OCI-LY7 (cell line): ENCODE measurements at regions not wholly inside any gene's neighbourhood (a gene's known extent, or its start where the extent isn't known, plus 50 kb on each side); places are given as distances from the start of the nearest gene placed in this dataset.

Experiments used
- BruUV-seq: library from RNA; stranded (reverse); fragments of 400-500 nt; replicated peaks from 2 replicates; lab custom pipeline; 2021; lab: Mats Ljungman, UMichigan
- CTCF ChIA-PET: fragments of 300-600 bp; sonication (Branson Sonifier 250); formaldehyde crosslinking; loops from one replicate; lab custom pipeline; 2022; ENCODE audit warnings: antibody characterized with exemption; ENCODE audit not compliant: unreplicated experiment; lab: Charles Lee
- POLR2A ChIA-PET: fragments of 300-600 bp; sonication (Branson Sonifier 250); formaldehyde crosslinking; loops from one replicate; lab custom pipeline; 2022; ENCODE audit warnings: antibody characterized with exemption; lab: Charles Lee
- DNase-seq: peaks from one replicate; pipeline ENCODE4 v3.0.0-alpha.2; 2015; ENCODE audit warnings: low spot score
- H2AFZ ChIP-seq: fragments of 200-600 bp; sonication (generic), shearing (Covaris generic); 2 replicates; pipeline ENCODE4 v1.6.1; 2014; ENCODE audit warnings: mild to moderate bottlenecking, antibody characterized with exemption, low read length, moderate library complexity
- H3K27ac ChIP-seq: fragments of 200-600 bp; sonication (generic); 2 replicates; pipeline ENCODE4 v1.5.1; 2014; ENCODE audit warnings: mixed run types, low read depth, mild to moderate bottlenecking, moderate library complexity, low read length, inconsistent platforms; ENCODE audit not compliant: poor library complexity, severe bottlenecking
- H3K36me3 ChIP-seq: fragments of 200-600 bp; sonication (generic); 2 replicates; pipeline ENCODE4 v1.6.1; 2014; ENCODE audit warnings: mild to moderate bottlenecking, antibody characterized with exemption, low read length, moderate library complexity, mixed read lengths; ENCODE audit not compliant: insufficient read depth
- H3K4me1 ChIP-seq: fragments of 200-600 bp; sonication (generic); 2 replicates; pipeline ENCODE4 v1.5.1; 2014; ENCODE audit warnings: mild to moderate bottlenecking, low read length; ENCODE audit not compliant: insufficient read depth, poor library complexity, severe bottlenecking
- H3K4me2 ChIP-seq: fragments of 200-600 bp; sonication (generic); 2 replicates; pipeline ENCODE4 v1.6.1; 2014; ENCODE audit warnings: mild to moderate bottlenecking, low read length
- H3K4me3 ChIP-seq: fragments of 200-600 bp; sonication (generic); 2 replicates; pipeline ENCODE4 v1.5.1; 2014; ENCODE audit warnings: mild to moderate bottlenecking, low read depth, low read length; ENCODE audit not compliant: poor library complexity, severe bottlenecking
- H3K79me2 ChIP-seq: fragments of 200-600 bp; sonication (generic); 2 replicates; pipeline ENCODE4 v1.6.1; 2016; ENCODE audit warnings: low read depth, mild to moderate bottlenecking, low read length, moderate library complexity, mixed read lengths; ENCODE audit not compliant: insufficient read depth
- H3K9me2 ChIP-seq: fragments of 200-600 bp; sonication (generic); 2 replicates; pipeline ENCODE4 v1.6.1; 2016; ENCODE audit warnings: mild to moderate bottlenecking, low read length, mixed read lengths; ENCODE audit not compliant: insufficient read depth
- H3K9me3 ChIP-seq: fragments of 200-600 bp; sonication (generic); 2 replicates; pipeline ENCODE4 v1.6.1; 2014; ENCODE audit warnings: mild to moderate bottlenecking, mixed run types, low read length, mixed read lengths
- H4K20me1 ChIP-seq: fragments of 200-600 bp; sonication (generic); 2 replicates; pipeline ENCODE4 v1.6.1; 2014; ENCODE audit warnings: mild to moderate bottlenecking, antibody characterized with exemption, low read length, moderate library complexity, mixed read lengths; ENCODE audit not compliant: insufficient read depth
- EZH2phosphoT487 ChIP-seq: fragments of 200-600 bp; sonication (generic); IDR thresholded peaks from 2 replicates; pipeline ENCODE4 v1.6.1; 2018; ENCODE audit warnings: low read depth, borderline replicate concordance, mild to moderate bottlenecking, mixed run types, antibody characterized with exemption, low read length, moderate library complexity, mixed read lengths
- intact Hi-C: fragments of 100-400 bp; cut with micrococcal nuclease; formaldehyde crosslinking; loops from one replicate; pipeline ENCODE4 v1.10.0; 2022; ENCODE audit not compliant: unreplicated experiment
- TF ChIP-seq, protein P1 (sequence below): fragments of 200-600 bp; sonication (generic); conservative IDR thresholded peaks from 2 replicates; pipeline ENCODE4 v1.5.1; 2014; ENCODE audit warnings: mild to moderate bottlenecking, antibody characterized with exemption, low read length, moderate library complexity, mixed read lengths

DNA sequence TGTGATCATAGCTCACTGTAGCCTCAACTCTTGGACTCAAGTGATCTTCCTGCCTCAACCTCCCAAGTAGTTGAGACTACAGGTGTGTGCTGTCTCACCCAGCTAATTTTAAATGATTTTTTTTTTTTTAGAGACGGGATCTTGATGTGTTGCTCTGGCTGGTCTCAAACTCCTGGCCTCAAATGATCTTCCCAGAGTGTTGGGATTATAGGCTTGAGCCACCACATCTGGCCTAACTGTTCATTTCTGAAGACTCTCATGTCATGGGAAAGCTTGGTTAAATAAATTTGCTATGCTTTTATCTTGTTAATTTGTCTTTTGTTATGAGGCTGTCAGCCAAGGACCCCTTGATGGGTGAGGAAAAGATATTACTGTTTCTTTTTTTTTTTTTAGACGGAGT lies 134.0 kb downstream of the MIS18A start:
- Histone ChIP-seq H3K79me2 (no peaks in the 10 kb centered on the region), H4K20me1 (no peaks in the 10 kb centered on the region), H3K9me3 (no peaks in the 10 kb centered on the region), H3K4me2 (no peak overlapping the region), H3K27ac (no peak overlapping the region), H3K36me3 (no peaks in the 10 kb centered on the region), H3K4me3 (no peak overlapping the region), H3K9me2 (no peaks in the 10 kb centered on the region), H3K4me1 (no peaks in the 10 kb centered on the region), H2AFZ (no peak overlapping the region)
- no TSS peak for BruUV-seq
- POLR2A ChIA-PET: interaction anchor here (0.6 to 1.1 kb wide), 3 partner anchors 10 to 58 kb away, joined by 3 read pairs; no protein-coding TSS in a partner anchor
- CTCF ChIA-PET: no interaction called here
- intact Hi-C loops: no loop called here
- no peak for TF ChIP-seq EZH2phosphoT487
- TF ChIP-seq, protein P1, sequence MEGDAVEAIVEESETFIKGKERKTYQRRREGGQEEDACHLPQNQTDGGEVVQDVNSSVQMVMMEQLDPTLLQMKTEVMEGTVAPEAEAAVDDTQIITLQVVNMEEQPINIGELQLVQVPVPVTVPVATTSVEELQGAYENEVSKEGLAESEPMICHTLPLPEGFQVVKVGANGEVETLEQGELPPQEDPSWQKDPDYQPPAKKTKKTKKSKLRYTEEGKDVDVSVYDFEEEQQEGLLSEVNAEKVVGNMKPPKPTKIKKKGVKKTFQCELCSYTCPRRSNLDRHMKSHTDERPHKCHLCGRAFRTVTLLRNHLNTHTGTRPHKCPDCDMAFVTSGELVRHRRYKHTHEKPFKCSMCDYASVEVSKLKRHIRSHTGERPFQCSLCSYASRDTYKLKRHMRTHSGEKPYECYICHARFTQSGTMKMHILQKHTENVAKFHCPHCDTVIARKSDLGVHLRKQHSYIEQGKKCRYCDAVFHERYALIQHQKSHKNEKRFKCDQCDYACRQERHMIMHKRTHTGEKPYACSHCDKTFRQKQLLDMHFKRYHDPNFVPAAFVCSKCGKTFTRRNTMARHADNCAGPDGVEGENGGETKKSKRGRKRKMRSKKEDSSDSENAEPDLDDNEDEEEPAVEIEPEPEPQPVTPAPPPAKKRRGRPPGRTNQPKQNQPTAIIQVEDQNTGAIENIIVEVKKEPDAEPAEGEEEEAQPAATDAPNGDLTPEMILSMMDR: no peak
- DNase-seq: no peak

DNA sequence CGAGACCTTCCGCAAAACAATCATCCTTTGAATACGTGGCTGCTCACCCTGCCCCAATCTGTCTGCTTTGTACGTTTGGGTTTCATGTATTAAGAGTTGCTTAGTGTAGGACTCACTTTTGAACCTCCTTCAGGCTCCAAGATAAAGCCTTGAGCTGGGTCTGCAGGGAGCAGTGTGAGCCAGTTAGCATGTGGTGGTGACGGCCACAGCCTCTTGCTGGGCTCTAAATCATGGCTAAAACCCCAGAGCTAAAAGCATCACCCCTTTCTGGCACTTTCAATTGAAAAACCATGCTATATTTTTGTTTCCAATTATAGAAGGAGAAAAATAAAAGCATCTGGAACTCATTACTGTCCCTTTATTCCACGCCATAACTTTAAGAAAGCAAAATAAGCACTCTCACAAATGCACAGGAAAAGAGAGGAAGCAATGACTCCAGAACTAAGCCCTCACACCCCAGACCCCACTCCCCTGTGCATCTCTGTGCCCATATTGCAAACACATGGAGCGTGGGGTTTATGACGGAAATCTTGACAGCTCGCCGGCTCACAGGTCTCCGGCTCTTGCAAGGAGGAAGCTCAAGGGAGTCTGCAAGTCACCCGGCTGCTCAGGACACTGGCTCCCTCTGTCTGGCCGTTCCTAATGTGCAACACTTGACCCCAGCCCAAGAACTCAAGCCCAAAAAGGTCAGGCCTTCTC lies 135.5 kb downstream of the MIS18A start:
- POLR2A ChIA-PET: interaction anchor here (0.6 kb wide), 2 partner anchors 68 to 204 kb away, joined by 3 to 6 read pairs; no protein-coding TSS in a partner anchor
- Histone ChIP-seq H3K27ac (no peak overlapping the region), H3K4me3 (no peak overlapping the region), H2AFZ (no peak overlapping the region), H3K9me2 (no peaks in the 10 kb centered on the region), H3K9me3 (no peaks in the 10 kb centered on the region), H3K4me2 (no peak overlapping the region), H3K4me1 (no peaks in the 10 kb centered on the region), H4K20me1 (no peaks in the 10 kb centered on the region), H3K79me2 (no peaks in the 10 kb centered on the region), H3K36me3 (no peaks in the 10 kb centered on the region)
- intact Hi-C loops: no loop called here
- CTCF ChIA-PET: no interaction called here
- no TSS peak for BruUV-seq
- no peak for DNase-seq
- TF ChIP-seq EZH2phosphoT487: no peak
- TF ChIP-seq, protein P1: no peak

DNA sequence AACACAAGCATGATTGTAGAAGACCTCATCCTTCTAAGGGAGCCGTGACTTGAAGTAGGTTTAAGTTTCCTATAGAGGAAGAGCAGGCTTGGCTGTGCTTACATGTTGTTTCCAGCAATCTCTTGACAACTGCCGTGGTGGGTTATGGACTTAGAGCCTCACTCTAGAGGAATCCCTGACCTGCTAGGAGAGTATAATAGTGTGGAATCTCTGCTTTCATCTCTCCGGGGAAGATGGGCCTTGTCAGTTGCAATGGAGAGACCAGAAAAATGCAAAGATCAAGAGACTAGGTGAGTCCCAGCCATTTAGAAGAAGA lies 137.6 kb downstream of the MIS18A start:
- CTCF ChIA-PET: no interaction called here

More for the DNA sequence above, 137.6 kb downstream of the MIS18A start:
- no peaks in the 10 kb centered on the region for H3K36me3 ChIP-seq
- H2AFZ ChIP-seq: no peak overlapping the region
- no peaks in the 10 kb centered on the region for H3K9me2 ChIP-seq
- intact Hi-C loops: no loop called here
- POLR2A ChIA-PET: interaction anchor here (0.6 kb wide), 1 partner anchor 1452 kb away, joined by 4 read pairs; no protein-coding TSS in a partner anchor
- DNase-seq: no peak
- H3K4me1 ChIP-seq: no peaks in the 10 kb centered on the region
- TF ChIP-seq, protein P1: no peak
- TF ChIP-seq EZH2phosphoT487: no peak
- no peak overlapping the region for H3K4me3 ChIP-seq
- H3K4me2 ChIP-seq: no peak overlapping the region
- no peaks in the 10 kb centered on the region for H3K9me3 ChIP-seq
- no TSS peak for BruUV-seq
- H3K27ac ChIP-seq: no peak overlapping the region
- no peaks in the 10 kb centered on the region for H3K79me2 ChIP-seq
- no peaks in the 10 kb centered on the region for H4K20me1 ChIP-seq
